Cardiac fibroblast (primary cell): ENCODE measurements at regions not wholly inside any gene's neighbourhood (a gene's known extent, or its start where the extent isn't known, plus 50 kb on each side); places are given as distances from the start of the nearest gene placed in this dataset.
A peak's percentile ranks its signal among the peaks of the same experiment; 100 is the strongest.

Source experiments
- DNase-seq, 2 donors: peaks; one replicate each; pipeline versions ENCODE4 v3.0.0 to v3.0.0-alpha.2; 2010; ENCODE audit warnings: low read depth in 2 of 2
- H3K4me3 ChIP-seq, 2 donors: replicated peaks in 1 of 2; 1 replicate in 1 of 2; 2 replicates in 1 of 2; pipeline ENCODE4 v1.5.1; 2011; ENCODE audit warnings: low read depth in 2 of 2, low read length in 2 of 2, mild to moderate bottlenecking in 2 of 2, moderate library complexity in 1 of 2
- CTCF ChIP-seq: IDR thresholded peaks from one replicate; pipeline ENCODE4 v1.5.1; 2011; ENCODE audit warnings: low read depth, mild to moderate bottlenecking, low read length, inconsistent platforms

- no peak for TF ChIP-seq CTCF
- no peak for DNase-seq
- H3K4me3 ChIP-seq: no peak overlapping the region
Measured at GRCh38 chr1:198064181-198064580, 92.6 kb upstream of the NEK7 start.

GRCh38 chr1:198068285-198068684 lies 88.5 kb upstream of the NEK7 start:
- H3K4me3 ChIP-seq: no peak overlapping the region
- DNase-seq: no peak
- no peak for TF ChIP-seq CTCF

- peak; percentile 48 to 53 for DNase-seq
- TF ChIP-seq CTCF: peak; percentile 45
- H3K4me3 ChIP-seq: no peak overlapping the region
Measured at GRCh38 chr1:198072177-198072576, 84.6 kb upstream of the NEK7 start.

- no peak overlapping the region for H3K4me3 ChIP-seq
- DNase-seq: no peak
- no peak for TF ChIP-seq CTCF
Measured at GRCh38 chr1:198075296-198075695, 81.5 kb upstream of the NEK7 start.

- H3K4me3 ChIP-seq: no peak overlapping the region
- peak in 1 of 2 donors; percentile 19 for DNase-seq
- TF ChIP-seq CTCF: no peak
Measured at GRCh38 chr1:198079432-198079951, 77.3 kb upstream of the NEK7 start.

- TF ChIP-seq CTCF: no peak
- H3K4me3 ChIP-seq: no peak overlapping the region
- no peak for DNase-seq
Measured at GRCh38 chr1:198082576-198082975, 74.2 kb upstream of the NEK7 start.

- DNase-seq: no peak
- no peak for TF ChIP-seq CTCF
- H3K4me3 ChIP-seq: no peak overlapping the region
Measured at GRCh38 chr1:198083549-198083948, 73.2 kb upstream of the NEK7 start.
